NCI-H1694 (cell line): ENCODE measurements at regions not wholly inside any gene's neighbourhood (a gene's known extent, or its start where the extent isn't known, plus 50 kb on each side); places are given as distances from the start of the nearest gene placed in this dataset.

Experiments
- DNase-seq: peaks from one replicate; lab custom pipeline; 2025; lab: John Stamatoyannopoulos, UW

- peak; percentile 49 for DNase-seq
Observed at GRCh38 chr10:46229144-46229563, 57.6 kb upstream of the ANTXRL start.

DNA sequence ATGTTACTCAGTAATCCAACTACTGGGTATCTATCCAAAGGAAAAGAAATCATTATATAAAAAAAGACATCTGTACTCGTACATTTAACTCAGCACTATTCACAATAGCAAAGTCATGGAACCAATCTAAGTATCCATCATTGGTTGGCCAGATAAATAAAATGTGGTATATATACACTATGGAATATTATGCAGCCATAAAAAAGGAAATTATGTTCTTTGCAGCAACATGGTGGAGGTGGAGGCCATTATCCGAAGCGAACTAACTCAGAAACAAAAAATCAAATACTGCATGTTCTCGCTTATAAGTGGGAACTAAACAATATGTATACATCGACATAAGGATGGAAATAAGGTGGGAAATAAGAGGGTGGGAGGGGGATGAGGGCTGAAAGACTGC lies 56.2 kb upstream of the ANTXRL start:
- DNase-seq, result no peak

DNA sequence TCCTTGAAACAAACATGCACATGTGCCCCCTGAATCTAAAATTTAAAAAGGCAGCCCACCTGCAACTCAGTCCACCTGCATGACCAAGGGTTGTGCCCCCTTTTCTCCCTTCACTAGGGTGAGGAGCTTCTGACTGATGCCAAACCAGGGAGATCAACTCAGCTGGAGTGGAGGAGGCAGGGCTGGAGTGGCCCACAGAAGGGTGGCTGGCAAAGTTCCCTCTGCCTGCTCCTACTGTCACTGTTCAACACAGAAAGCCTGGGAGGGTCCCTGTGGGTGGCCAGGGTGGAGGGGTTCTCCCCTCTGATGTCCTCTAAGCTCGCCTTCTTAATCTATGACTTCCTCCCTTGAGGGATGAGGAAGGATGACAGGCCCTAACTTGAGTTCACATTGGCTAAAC lies 55.7 kb upstream of the ANTXRL start:
- DNase-seq, result no peak

DNA sequence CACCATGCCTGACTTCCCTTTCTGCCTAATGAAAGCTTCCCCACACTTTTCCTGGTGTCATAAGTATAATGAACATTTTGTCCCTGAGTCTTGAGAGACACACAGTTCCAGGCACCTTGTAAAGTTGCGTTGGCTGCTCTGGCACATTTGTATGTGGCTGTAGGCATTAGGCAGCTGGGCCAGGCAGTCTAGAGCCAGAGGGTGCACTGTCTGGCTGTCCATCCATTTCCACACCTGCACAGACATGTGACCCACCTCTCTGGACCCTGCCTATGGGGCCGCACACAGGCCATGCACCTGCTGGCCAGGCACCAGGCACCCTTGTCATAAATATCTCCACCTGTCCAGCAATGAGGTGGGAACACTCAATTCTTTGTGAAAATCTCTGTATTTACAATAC lies 54.7 kb upstream of the ANTXRL start:
- DNase-seq, result no peak

GRCh38 chr10:46232666-46233065 lies 54.1 kb upstream of the ANTXRL start:
- no peak for DNase-seq

DNA sequence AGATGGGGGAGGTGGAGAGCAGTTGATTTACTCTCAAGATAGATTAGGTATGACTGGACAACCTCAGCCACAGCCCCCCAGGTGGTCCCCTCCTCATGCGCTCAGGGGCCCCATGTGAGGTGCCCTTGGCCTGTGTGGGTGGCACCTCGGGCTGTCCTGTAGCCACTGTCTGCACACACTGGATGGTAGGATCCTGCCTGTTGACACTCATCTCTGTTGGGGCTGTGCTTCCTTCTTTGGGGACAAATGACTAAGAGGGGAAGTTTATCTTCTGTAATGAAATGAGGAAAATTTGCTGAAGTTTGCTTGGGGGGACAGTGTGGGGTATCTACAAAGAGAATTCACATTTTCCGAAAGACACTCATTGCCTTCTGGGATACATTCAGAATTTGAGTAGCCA lies 53.6 kb upstream of the ANTXRL start:
- no peak for DNase-seq

GRCh38 chr10:46234026-46234425 lies 52.8 kb upstream of the ANTXRL start:
- no peak for DNase-seq

GRCh38 chr10:46234431-46235060 lies 52.3 kb upstream of the ANTXRL start:
- no peak for DNase-seq

- no peak for DNase-seq
Observed at GRCh38 chr10:46235705-46236545, 50.9 kb upstream of the ANTXRL start.

GRCh38 chr10:46236546-46236887 lies 50.3 kb upstream of the ANTXRL start:
- no peak for DNase-seq

DNA sequence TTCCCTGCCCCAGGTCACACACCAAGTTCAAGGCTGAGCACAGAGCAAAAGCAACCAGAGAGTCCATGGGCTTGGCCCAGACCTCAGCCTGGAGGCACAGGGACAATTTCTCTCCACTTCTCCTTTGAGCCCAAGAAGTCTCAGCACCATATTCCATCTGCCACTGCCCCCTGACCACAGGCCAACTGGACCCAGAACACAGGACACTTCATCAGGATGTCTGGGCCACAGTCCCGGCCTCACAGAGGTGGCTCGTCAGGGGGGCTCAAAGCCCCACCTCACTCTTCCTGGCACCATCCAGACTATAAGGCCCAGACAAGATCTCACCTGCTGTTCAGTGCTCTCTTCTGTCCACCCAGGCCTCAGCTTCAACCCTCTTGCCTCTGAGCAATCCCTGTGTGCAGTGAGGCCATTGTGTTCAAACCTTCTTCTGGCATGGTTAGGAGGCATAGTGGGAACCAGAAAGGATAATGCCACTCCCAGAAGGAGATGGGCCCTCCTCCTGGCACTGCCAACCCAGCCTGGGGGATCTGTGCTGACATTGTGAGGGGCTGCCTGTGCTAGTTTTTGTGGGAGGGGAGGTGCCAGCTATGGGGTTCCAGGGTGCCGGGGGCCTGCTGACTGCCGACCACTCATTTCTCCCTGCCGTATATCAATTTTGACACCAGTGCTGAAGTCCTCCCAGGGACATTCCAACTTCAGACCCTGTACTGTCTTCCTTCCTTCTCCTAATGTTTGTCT lies 49.7 kb upstream of the ANTXRL start:
- DNase-seq, result no peak
